Epidermal melanocyte (primary cell): ENCODE measurements at regions not wholly inside any gene's neighbourhood (a gene's known extent, or its start where the extent isn't known, plus 50 kb on each side); places are given as distances from the start of the nearest gene placed in this dataset.
"Not testable (repeated sequence)": the region's sequence is repeated elsewhere in the genome, so short reads cannot be mapped to it uniquely, and the experiment has no call there.

Experiments used
- DNase-seq: peaks from one replicate; pipeline ENCODE4 v3.0.0; 2011; ENCODE audit warnings: low spot score; ENCODE audit not compliant: insufficient read length

GRCh38 chr3:192968901-192969300 lies 51.2 kb upstream of the MB21D2 start:
- not testable (repeated sequence) for DNase-seq

- no peak for DNase-seq
Observed at GRCh38 chr3:192980632-192981031, 63.0 kb upstream of the MB21D2 start.

GRCh38 chr3:192986379-192986778 lies 68.7 kb upstream of the MB21D2 start:
- DNase-seq, result no peak

DNA sequence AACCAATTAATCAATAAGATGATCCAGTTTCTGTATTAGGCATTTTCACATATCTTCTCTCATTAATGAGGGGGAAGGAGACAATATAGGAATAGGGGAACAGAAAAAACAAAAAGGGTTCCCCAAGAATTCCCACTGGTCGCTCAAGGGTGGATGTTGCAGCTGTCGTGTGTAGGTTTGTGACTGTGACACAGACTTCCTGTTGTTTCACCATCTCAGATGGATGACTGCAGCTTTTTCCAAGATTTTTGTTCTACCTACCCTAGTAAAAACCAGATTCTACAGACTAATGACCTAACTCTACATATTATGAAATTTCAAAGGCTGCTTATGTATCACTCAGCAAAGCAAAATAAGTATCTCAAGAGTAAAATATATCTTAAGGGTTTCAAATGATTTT lies 73.7 kb upstream of the MB21D2 start:
- no peak for DNase-seq

DNA sequence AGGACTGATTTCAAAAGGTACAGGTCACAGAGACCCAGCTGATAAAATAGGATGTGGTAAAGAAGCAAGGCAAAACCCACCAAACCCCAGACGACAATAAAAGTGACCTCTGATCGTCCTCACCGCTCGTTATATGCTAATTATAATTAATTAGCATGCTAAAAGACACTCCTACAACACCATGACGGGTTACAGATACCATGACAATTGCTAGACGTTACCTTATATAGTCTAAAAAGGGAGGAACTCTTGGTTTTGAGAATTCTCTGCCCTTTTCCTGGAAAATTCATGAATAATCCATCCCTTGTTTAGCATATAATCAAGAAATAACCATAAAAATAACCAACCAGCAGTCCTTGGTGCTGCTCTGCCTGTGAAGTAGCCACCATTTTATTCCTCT lies 74.7 kb upstream of the MB21D2 start:
- DNase-seq, result no peak

GRCh38 chr3:192993411-192993810 lies 75.8 kb upstream of the MB21D2 start:
- DNase-seq, result no peak

- DNase-seq, result not testable (repeated sequence)
Observed at GRCh38 chr3:193001113-193001512, 83.5 kb upstream of the MB21D2 start.

- not testable (repeated sequence) for DNase-seq
Observed at GRCh38 chr3:193003624-193004023, 86.0 kb upstream of the MB21D2 start.

DNA sequence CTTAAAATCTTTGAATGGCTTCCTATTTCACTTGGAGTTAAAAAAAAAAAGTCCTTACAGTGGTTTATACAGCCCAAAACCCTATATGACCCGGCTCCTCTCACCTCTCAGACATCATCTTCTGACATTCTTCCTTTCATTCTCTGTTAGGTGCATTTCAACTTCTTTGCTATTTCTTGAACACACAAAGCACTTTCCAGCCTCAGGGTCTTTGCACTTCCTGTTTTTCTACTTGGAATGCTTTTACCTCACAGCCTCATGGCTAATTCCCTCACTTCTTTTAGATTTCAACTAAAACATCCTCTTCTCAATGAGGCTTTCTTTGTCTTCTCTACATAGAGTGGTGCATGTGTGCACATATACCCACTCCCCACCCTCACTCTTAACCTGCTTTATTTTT lies 91.0 kb upstream of the MB21D2 start:
- DNase-seq, result no peak

- no peak for DNase-seq
Observed at GRCh38 chr3:193010191-193010590, 92.5 kb upstream of the MB21D2 start.

GRCh38 chr3:193011958-193012357 lies 94.3 kb upstream of the MB21D2 start:
- DNase-seq, result no peak

DNA sequence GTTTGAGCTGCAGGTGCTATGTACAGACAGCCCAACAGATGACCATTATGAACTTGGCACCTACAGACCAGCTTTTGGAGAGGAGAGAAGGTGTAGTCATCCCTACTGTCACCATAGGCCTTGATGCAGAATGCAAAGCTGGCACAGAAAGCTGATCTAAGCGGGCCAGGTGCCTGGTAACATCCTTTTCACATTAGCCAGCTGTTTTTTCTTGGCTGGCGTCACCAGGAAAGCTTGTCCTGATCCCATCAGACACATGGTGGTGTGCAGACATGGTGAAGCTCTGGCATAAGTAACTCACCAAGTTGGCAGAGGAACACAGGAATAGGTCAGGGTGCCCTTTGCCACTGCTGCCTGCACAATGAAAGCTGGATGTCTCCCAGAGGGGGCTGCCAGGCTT lies 97.2 kb upstream of the MB21D2 start:
- DNase-seq, result no peak

GRCh38 chr3:193016437-193016901 lies 98.8 kb upstream of the MB21D2 start:
- no peak for DNase-seq

- no peak for DNase-seq
Observed at GRCh38 chr3:193021506-193022010, 103.9 kb upstream of the MB21D2 start.

GRCh38 chr3:193023218-193023617 lies 105.6 kb upstream of the MB21D2 start:
- no peak for DNase-seq

GRCh38 chr3:193028258-193028657 lies 110.6 kb upstream of the MB21D2 start:
- DNase-seq, result no peak

- no peak for DNase-seq
Observed at GRCh38 chr3:193029800-193030199, 112.1 kb upstream of the MB21D2 start.

DNA sequence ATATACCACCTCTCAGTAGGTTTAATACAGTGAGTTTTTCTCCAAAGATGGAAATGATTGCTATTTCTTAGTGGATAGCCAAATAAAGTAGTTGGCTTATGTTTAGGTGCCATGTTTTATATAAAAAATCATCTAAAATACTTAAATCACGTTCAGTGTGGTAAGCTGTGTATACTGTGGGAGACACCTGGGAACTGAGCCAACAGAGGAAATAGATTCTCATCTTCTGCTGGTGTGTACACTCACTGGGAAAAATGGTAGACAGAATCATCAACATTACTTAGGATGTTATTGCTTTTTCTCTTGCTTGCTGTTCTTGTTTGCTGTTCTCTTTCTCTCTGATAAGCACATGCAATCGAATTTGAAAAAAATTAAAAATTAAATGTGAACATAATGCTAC lies 112.6 kb upstream of the MB21D2 start:
- DNase-seq, result no peak

GRCh38 chr3:193031911-193032310 lies 114.3 kb upstream of the MB21D2 start:
- no peak for DNase-seq

DNA sequence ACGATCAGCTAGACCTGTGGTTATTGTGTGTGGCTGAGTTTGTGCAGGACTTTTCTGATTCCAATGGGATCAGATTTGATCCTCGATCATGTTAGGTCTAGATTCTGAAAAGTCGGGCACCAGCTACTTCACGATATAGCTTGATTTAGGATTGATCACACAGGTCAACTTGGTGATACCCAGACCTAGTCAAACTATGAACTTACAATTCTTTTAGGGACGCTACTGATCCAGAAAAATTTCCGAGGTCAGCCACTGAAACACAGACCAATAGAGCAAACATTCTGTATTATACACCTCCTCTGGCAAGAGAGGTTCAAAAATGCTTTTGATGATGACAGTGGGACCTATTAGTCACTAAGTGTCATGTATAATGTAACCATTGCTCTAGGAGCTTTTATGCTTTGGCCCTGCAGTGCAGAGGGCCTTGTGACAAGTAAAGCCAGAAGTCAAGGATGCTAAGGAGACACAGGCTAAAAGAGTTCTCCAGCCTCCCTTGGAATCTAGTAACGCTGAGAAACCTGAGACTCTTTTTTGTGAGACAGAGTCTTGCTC lies 115.6 kb upstream of the MB21D2 start:
- no peak for DNase-seq

GRCh38 chr3:193037828-193038227 lies 120.2 kb upstream of the MB21D2 start:
- not testable (repeated sequence) for DNase-seq

GRCh38 chr3:193039058-193039457 lies 121.4 kb upstream of the MB21D2 start:
- DNase-seq, result no peak

GRCh38 chr3:193040836-193041672 lies 123.4 kb upstream of the MB21D2 start:
- no peak for DNase-seq
